Vagina (tissue), 2 donors: ENCODE measurements at regions not wholly inside any gene's neighbourhood (a gene's known extent, or its start where the extent isn't known, plus 50 kb on each side); places are given as distances from the start of the nearest gene placed in this dataset.

Source experiments
- POLR2A ChIP-seq, 2 donors: fragments of 450-650 bp; IDR thresholded peaks; one replicate each; pipeline ENCODE4 v1.6.1; 2017; ENCODE audit warnings: antibody characterized with exemption in 2 of 2, mild to moderate bottlenecking in 2 of 2, moderate library complexity in 2 of 2
- TF ChIP-seq, protein P1 (sequence below), 3 experiments: fragments of 450-650 bp in 2 of 3; fragments of 200-600 bp in 1 of 3; sonication (generic) in 1 of 3; IDR thresholded peaks; one replicate each; pipeline ENCODE4 v1.5.1; 2017 to 2019; ENCODE audit warnings: antibody characterized with exemption in 3 of 3, mild to moderate bottlenecking in 2 of 3, moderate library complexity in 2 of 3

DNA sequence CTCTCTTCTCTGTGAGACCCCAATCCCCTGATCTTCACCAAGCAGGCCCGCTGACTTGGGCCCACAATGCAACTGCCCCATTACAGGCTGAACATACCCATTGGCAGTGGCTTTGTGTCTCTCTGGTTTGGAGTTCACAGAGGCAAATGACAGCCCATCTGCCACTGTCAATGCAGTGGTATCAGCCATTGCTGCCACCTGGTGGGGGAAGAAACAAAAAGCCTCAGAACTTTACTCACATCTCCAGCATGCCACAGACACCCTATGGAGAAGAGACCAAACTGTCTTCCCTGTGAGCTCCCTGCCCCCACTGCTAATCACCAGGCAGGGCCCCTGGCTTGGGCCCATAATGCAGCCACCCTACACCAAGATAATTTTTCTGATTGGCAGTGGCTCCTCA lies 729.3 kb upstream of the ACTRT1 start:
- TF ChIP-seq, protein P1, sequence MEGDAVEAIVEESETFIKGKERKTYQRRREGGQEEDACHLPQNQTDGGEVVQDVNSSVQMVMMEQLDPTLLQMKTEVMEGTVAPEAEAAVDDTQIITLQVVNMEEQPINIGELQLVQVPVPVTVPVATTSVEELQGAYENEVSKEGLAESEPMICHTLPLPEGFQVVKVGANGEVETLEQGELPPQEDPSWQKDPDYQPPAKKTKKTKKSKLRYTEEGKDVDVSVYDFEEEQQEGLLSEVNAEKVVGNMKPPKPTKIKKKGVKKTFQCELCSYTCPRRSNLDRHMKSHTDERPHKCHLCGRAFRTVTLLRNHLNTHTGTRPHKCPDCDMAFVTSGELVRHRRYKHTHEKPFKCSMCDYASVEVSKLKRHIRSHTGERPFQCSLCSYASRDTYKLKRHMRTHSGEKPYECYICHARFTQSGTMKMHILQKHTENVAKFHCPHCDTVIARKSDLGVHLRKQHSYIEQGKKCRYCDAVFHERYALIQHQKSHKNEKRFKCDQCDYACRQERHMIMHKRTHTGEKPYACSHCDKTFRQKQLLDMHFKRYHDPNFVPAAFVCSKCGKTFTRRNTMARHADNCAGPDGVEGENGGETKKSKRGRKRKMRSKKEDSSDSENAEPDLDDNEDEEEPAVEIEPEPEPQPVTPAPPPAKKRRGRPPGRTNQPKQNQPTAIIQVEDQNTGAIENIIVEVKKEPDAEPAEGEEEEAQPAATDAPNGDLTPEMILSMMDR (IDR thresholded peaks at IDR 0.05): no peak
- TF ChIP-seq POLR2A (IDR thresholded peaks at IDR 0.05): no peak
